HFF-Myc (cell line): ENCODE measurements at regions not wholly inside any gene's neighbourhood (a gene's known extent, or its start where the extent isn't known, plus 50 kb on each side); places are given as distances from the start of the nearest gene placed in this dataset.

Experiments
- DNase-seq: peaks from one replicate; pipeline ENCODE4 v3.0.0-alpha.2; 2011; ENCODE audit warnings: low read depth; ENCODE audit errors: extremely low read depth
- H3K4me3 ChIP-seq: replicated peaks from 2 replicates; pipeline ENCODE4 v1.5.1; 2011; ENCODE audit warnings: low read depth, mild to moderate bottlenecking, control low read depth, low read length
- CTCF ChIP-seq: IDR thresholded peaks from 2 replicates; pipeline ENCODE4 v1.5.1; 2012; ENCODE audit warnings: mild to moderate bottlenecking, low read depth, low read length, control low read depth; ENCODE audit errors: missing control alignments

GRCh38 chrX:129034196-129034595 is 489.1 kb downstream of the SMARCA1 start:
- no peak for DNase-seq
- TF ChIP-seq CTCF = no peak
- no peak overlapping the region for H3K4me3 ChIP-seq

GRCh38 chrX:129026202-129026601 is 497.1 kb downstream of the SMARCA1 start:
- no peak overlapping the region for H3K4me3 ChIP-seq
- DNase-seq = no peak
- TF ChIP-seq CTCF = no peak

GRCh38 chrX:129025376-129025775 is 497.9 kb downstream of the SMARCA1 start:
- H3K4me3 ChIP-seq = no peak overlapping the region
- TF ChIP-seq CTCF = no peak

GRCh38 chrX:129019412-129019811 is 503.9 kb downstream of the SMARCA1 start:
- H3K4me3 ChIP-seq = no peak overlapping the region
- no peak for TF ChIP-seq CTCF
- DNase-seq = no peak

More at GRCh38 chrX:129025376-129025775, 497.9 kb downstream of the SMARCA1 start:
- DNase-seq = no peak

GRCh38 chrX:129015381-129015780 is 507.9 kb downstream of the SMARCA1 start:
- H3K4me3 ChIP-seq = no peak overlapping the region
- DNase-seq = no peak
- TF ChIP-seq CTCF = no peak

- no peak for TF ChIP-seq CTCF
- H3K4me3 ChIP-seq = no peak overlapping the region
- DNase-seq = no peak
Observed at GRCh38 chrX:129013574-129013973, 509.7 kb downstream of the SMARCA1 start.

GRCh38 chrX:129007631-129008030 is 515.7 kb downstream of the SMARCA1 start:
- H3K4me3 ChIP-seq = no peak overlapping the region
- DNase-seq = no peak

More at GRCh38 chrX:129007631-129008030, 515.7 kb downstream of the SMARCA1 start:
- no peak for TF ChIP-seq CTCF
